NCI-H128 (cell line): ENCODE measurements at regions not wholly inside any gene's neighbourhood (a gene's known extent, or its start where the extent isn't known, plus 50 kb on each side); places are given as distances from the start of the nearest gene placed in this dataset.

ENCODE experiments used
- DNase-seq: peaks from one replicate; lab custom pipeline; 2025; ENCODE audit not compliant: unreplicated experiment; lab: John Stamatoyannopoulos, UW

DNA sequence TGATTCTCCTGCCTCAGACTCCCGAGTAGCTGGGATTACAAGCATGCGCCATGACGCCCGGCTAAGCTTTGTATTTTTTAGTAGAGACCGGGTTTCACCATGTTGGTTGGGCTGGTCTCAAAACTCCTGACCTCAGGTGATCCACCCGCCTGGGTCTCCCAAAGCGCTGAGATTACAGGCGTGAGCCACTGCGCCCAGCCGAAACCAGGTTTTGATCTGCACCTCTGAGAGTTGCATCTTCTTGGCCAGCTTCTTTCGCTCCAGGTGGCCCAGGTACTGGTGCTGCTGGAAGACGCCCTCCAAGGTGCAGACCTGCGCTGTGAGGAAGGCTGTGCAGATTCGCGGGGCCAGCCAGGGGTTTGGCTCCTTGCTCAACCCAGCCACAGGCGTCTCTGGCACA is 275.4 kb upstream of the LRRC3B start:
- no peak for DNase-seq

DNA sequence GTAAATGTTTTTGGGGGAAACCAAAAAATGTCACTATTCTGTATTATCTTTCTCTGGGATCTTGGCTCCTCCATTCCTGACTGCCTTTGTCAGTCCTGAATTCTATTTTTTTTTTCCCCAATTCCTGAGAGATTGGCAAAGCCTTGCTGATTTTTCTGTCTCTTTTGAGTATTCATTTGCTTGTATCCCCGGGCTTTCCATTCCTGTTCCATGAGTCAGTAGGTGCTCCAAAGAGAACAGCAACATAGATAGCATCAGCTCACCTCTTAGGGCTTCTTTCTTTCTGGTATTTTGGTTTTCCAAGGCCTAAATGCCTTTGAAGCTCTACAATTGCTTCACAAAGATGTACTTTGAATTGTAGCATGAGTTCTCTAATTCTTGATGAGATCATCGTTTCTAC is 271.7 kb upstream of the LRRC3B start:
- no peak for DNase-seq

DNA sequence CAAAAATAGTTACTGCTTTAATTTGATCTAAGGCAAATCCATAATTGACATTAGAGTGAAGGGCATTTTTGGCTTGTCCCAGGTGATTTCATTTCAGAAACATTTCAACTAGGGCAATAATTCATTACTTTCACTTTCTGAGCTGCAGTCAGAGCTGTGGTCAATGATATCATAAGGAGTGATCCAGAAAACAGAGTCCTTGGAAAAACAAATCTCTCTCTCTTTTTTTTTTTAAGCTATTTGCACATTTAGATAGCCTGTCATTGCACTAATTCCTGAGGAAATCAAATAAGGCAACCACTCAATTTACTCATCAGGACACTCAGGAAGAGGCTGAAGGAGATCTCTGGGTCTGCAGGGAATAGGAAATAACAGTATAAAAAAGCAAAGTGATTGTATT is 269.5 kb upstream of the LRRC3B start:
- DNase-seq = no peak

DNA sequence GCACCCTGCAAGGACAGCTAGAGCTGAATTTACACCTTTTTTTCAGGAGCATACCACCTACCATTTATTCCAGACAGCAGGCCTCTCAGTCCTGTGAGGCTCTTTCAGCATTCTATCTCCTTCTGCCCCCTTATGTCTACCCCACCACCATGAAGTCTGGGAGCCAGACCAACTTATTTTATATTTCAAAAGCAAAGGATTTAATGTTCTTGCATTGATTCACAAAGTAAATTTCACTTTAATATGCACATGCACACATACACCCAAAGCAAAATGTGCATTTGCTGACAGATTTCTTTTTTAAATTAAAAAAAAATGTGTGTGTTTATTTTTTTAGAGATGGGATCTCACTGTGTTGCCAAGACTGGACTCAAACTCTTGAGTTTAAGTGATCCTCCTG is 264.2 kb upstream of the LRRC3B start:
- DNase-seq = no peak

DNA sequence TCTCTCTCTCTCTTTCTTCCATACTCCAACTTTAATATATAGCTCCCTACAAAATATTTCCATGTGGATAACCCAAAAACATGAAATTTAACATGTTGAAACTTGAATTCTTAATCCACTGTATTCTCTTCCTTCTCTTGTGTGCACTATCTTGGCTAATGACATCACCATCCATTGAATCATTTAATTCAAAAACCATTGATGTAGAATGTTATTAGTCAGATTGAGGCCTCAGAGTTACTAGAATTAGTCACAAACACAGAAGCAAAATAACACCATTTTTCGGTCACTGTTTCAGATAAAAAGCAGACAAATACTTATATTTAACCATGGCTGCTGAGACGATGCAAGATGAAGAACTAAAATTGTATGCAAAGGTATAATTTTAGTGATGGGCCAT is 256.9 kb upstream of the LRRC3B start:
- DNase-seq = no peak

DNA sequence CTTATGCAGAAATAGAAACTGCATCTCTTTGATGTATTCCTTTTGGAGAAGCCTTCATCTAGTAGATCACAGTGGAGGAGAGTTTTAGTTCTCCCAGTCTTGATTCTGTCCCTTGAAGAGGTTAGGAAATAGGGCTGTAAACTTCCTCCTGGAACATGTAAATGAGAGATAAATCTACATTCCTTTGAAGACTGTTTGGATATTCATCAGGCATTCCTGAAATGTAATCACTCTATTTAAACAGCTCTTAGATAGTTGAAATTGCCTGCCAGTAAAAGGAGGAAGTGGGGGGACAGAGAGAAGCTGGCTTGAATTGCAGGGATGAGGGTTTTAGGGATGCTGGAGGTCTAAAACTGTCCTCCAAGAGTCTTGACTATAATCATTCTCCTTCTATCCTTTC is 254.3 kb upstream of the LRRC3B start:
- no peak for DNase-seq

DNA sequence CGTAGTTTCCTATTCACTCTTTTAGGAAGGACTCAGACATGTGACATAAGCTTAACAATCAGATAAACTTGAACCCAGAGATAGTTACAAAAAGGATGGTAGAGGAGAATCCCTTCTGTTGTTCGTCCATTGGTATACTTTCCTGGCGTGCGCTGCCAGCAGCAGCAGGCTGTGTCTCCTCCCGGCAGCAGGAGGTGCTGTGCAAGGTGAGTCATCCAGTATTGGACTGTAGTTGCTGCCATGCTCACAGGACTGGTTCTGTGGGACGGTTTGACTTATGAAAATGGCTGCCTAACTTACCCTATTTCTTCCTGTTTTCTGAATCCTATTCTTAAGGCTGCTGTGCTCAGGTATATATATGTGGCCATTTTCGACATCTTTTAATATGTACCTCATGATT is 253.4 kb upstream of the LRRC3B start:
- DNase-seq = no peak

DNA sequence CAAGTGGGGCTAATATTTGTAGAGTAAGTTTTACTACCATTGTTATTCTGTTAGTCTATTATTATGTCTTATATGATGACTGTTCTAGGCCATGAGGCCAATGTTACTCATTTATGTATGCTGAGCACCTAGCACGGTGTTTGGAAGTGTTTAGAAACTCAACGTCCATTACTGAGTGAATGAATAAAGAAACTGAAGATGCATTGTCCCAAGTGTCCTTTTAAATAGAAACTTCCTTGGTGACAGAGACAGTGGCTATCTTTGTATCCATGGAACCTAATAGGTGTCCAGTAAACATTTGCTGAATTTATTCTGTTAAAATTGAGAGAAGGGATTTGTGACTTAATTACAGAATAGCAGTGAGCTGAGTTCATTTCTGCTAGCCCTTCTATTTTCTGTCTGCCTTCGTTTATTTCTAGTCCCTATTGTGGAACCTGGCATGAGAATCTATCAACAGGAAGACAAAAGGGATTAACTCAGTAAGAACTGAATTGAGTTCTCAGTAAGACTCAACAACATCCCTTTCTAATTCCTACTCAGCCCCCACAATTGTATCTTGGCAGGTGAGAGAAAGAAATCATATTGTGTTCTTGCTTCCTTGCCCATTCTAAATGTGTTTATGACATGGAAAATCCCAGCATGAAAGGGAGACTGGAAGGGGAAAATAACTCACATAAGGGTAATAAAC is 246.6 kb upstream of the LRRC3B start:
- no peak for DNase-seq

DNA sequence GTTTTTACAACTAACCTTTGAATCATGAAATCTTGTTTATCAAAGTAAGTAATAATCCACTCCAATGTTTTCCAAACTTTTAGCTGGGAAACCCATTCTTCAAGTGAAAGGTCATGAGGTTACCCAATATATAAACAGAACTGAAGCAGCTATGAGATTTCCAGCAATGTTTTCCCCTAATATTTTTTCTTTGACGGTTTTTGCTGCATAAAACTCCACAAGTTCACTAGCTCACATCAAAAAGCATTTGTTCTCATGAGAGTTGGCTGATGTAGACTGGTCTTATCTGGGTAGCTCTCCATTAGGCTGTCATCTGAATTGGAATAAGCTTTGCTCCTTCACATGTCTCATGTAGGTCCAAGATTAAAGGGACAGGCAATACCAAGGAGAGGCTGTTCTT is 241.2 kb upstream of the LRRC3B start:
- DNase-seq = no peak

DNA sequence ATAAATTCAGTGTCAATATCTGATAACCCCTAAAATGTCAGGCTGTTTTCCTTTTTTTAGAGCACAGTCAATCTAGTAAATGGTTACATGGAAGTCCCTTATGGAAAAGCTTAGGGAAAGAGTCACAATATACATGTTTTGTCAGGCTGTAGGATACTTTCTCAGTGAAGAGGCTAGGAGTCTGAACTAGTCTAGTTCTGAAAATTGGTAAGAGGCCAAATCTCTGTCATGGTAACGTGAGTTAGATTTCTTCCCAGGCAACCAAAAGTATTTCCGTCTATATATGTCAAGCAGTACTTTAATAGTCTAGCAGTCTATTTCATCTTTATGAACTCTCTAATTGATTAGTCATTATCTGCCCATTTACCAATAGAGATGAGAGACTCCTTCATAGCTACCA is 215.9 kb upstream of the LRRC3B start:
- DNase-seq = no peak

DNA sequence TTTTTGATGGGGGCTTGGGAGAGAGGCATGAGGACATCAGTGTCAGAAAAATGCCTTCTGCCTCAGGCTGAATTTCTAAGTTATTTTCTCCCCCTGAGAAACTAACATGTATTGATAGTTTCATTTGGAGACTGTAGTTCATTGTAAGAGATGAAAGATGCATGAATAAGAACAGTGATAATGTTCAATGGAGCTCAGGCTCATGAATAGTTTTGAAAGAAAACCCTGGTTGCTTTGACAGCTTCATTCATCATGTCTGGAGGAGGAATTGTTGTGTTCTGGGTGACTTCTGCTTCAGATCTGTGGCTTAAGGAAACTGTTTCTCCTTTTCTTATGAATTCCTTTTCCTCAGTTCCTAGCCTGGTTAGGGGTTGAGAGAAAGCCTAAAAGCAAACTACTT is 204.0 kb upstream of the LRRC3B start:
- DNase-seq = no peak

DNA sequence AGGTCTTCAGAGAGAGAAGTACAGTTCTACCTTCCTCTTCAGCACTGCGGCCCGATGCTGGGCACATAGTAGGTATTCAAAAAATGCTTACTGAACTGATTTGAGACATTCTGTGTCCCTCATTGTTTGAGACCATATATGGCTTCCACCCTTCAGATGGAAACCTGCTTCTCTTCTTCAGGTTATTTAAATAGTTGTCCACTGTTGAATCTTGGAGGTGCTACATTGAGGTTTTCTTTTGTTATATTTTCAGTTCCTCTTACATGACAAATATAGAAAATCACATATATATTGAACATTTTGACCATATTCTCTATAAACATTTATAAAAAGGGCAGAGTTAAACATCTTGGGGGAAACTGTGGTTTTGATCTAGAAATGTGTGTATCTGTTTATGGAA is 200.2 kb upstream of the LRRC3B start:
- DNase-seq = no peak

DNA sequence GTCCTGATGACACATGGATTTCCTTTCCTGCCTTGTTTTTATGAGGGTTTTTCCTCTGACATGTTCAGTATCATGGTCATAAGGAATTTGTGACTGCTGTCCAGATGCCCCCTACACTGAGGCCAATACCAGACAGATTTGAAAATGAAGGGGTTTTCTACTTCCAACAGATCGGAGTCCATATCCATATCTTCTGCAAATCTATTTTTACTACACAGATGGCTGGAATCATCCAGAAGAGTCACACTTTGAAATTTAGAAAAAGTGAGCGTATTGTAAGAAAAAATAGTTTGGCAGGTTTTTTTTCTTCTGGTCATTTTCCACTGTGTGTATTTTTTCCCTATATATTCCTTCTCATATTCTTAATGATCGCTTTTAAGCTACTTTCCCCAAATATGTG is 197.5 kb upstream of the LRRC3B start:
- no peak for DNase-seq

DNA sequence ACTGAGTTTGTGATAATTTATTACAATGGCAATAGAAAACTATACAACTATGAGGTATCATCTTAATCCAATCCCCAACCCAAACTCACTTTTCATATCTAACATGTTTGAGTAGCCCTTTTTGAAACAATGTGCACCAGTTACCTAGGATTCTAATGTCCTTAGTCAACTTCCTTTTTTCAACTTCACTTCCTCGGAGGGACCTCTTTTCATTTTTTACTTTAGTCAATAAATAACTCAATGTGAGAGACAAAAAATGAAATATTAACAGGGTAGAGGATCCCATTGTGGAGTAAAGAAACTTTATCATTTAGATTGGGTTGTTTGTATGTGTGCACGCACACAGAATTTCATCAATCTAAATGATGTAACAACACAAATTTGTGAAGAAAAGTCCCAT is 193.6 kb upstream of the LRRC3B start:
- DNase-seq = no peak

DNA sequence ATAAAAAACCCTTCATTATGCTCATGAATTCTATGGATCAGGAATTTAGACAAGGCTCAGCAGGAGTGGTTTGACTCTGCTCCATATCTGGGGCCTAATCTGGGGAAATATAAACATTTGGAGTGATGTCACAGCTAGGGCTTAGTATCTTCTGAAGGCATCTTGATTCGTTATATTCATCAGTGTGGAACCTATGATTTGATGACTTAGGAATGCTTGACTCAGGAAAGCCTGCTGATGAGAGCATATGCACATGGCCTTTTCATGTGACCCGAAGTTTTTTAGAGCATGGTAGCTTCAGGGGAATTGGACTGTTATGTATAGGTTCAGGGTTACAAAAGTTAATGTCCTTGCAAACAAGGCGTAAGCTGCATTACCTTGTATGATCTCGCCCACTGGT is 184.9 kb upstream of the LRRC3B start:
- DNase-seq = no peak

DNA sequence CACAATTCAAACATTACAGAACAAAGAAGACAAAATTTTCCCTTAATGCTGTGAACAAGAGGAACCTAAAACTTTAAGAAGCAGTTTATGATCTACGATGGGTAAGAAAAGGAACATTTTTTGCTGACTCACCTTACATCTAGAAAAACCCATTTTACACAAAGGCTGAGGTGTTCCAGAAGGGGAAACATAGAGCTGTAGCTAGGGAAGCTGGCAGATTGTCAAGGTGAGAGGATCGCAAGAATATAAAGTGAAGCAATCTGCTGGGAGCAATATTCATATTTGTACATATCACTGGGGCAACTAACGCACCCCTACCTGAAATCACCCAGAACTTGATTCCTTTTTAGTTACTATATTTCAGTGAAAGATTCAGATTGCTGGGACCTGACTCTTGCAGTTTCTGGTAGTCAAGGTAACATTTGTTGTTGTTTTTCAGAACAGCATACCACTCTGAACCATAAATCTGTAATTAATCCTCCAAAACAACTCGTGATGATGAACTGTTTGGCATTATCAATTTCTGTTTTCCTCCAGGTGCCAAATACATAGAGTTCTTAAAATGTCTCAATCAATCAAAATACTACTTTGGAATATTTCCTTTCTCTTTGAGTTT is 184.1 kb upstream of the LRRC3B start:
- no peak for DNase-seq

DNA sequence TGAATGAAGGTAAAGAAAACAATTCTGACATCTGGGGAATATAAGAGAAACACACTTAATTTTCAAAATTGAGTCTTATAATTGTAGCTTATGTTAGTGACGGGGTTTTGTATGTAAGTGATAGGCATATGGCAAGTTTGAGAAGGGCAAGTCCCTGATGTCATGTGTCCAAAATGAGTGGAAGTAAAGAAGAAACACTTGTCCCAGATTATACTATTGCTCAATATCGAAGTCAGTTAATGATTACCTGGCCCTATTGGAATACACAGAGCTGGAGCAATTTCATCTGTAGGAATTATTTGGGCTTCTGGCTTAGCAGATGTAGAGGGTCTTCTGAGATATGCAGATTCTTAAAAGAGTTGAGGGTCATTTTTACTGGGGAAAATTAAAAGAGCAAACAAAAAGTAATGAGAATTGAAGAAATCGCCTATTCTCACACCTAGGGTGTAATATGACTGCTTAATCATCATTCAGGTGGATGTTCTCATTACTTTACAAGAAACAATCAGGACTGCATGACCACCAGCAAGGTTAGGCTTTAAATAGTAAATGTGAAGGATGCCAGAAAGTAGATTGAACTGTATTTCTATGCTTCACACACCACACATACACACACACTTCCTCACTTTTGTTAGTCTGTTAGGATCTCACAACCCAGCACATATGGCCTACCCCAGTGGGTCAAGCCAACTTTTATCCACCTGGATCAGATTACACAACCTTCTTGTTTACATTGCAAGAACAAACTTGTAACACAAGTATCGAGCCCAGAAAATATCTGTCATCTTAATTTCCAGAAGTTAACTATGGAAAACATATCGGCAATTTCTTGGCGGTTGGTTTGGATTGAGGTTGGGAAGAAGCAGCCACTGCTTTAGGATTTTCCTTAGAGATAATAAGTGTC is 183.3 kb upstream of the LRRC3B start:
- DNase-seq = no peak

DNA sequence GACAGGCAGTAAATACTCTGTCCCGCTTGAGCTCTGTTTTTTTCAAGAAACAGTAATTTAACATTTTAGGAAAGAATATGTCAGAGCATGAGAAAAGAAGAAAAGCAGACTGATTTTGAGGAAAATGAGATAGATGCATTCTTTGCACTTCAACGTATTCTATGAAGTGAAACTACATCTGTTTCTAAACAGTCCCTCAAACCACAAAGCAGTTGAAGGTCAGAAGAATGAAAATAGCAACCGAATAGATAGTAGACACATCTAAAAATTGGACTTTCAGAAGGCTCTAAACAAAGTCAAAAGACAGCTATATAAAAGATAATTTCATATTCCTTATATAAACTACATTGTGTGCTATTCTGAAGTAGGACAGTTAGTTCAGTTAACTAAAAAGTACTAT is 172.6 kb upstream of the LRRC3B start:
- no peak for DNase-seq

DNA sequence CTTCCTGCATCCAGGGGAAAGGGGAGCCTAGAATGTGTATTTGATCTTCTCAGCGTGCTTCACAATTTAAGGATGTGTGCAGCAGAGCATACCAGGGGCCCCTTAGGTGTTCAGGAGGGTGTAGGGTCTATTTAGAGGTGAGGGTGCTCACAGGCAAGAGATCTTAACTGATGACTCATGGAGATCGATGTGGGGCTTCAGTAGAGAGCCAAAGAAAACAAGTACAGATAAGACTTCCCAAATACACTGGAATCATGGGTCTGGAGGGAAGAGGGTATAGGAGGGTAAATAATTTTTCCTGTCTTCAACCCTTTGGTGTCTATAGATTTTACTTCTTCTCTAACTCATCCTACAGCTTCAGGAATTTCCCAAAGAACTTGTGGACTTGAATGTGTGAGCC is 170.2 kb upstream of the LRRC3B start:
- DNase-seq = no peak

DNA sequence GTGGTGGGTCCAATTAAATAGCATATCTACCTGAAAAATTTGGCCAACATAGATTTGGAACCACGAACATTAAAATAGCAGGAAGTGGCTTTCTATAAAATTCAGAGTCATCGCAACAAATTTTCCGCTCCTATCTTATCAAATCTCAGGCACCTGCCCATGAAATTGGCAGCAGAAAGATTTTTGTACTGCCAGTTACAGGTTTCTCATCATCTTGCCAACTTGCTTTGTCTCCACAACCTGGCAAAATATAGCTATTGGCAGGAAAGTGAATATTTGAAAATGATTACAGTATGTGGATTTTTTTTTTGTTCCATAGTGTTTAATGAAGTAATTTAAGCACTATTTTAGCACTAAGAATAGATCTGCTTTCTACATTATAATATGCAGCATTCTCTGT is 161.6 kb upstream of the LRRC3B start:
- no peak for DNase-seq

DNA sequence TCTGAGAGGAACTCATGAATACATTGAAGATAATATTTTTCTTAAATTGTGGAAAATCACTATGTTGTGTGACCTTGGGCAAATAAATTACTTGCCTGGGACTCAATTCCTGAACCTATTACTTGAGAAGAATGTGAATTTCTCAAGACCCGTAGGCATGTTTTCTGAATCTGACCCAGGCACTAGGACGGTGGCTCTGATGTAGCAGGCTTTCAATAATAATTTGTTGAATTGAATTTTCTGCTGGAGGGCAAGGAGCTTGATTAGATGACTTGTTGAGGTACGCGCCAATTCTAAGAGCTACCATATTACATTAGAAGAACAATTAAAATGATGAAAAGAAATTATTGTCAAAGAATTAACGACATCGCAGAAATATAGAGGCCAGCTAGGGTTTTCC is 150.2 kb upstream of the LRRC3B start:
- no peak for DNase-seq

DNA sequence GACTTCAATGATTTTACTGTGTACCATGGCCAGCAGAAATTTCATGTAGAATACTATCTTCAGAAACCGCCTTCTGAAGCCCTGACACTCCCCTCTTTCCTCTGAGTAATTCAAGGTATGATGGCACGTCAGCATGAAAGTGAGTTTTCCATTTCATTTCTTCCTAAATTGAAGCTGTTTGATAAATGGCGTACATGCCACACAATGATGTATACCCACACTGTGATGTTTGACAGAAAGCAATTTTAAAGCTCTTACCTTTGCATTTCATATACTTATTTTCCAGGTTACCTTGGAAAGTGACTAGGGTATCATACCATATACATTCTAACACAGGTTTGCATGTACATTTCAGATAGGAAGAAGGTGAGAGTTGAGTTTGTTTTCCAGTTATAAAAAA is 147.9 kb upstream of the LRRC3B start:
- no peak for DNase-seq
